ENCODE measurements at regions not wholly inside any gene's neighbourhood (a gene's known extent, or its start where the extent isn't known, plus 50 kb on each side); places are given as distances from the start of the nearest gene placed in this dataset.

DNA sequence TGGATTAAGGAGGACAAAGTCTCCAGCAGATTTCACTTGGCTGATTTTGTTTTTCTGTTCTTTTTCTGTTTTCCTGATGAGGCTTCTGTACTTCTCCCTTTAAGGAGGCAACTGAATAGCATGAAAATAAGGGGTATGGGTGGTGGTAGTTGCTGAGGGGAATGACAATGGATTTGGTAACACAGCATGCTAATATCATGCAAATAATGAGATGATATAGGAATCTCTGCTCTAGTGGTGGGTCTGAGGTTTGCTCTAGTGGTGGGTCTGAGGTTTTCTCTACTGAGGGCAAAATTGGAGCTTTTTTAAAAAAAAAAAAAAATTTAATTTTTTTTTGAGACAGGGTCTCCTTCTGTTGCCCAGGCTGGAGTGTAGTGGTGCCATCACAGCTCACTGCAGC is 139.7 kb downstream of the C9orf152 start:
- TF ChIP-seq, protein P1, sequence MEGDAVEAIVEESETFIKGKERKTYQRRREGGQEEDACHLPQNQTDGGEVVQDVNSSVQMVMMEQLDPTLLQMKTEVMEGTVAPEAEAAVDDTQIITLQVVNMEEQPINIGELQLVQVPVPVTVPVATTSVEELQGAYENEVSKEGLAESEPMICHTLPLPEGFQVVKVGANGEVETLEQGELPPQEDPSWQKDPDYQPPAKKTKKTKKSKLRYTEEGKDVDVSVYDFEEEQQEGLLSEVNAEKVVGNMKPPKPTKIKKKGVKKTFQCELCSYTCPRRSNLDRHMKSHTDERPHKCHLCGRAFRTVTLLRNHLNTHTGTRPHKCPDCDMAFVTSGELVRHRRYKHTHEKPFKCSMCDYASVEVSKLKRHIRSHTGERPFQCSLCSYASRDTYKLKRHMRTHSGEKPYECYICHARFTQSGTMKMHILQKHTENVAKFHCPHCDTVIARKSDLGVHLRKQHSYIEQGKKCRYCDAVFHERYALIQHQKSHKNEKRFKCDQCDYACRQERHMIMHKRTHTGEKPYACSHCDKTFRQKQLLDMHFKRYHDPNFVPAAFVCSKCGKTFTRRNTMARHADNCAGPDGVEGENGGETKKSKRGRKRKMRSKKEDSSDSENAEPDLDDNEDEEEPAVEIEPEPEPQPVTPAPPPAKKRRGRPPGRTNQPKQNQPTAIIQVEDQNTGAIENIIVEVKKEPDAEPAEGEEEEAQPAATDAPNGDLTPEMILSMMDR (IDR thresholded peaks at IDR 0.05; ENCODE audit: poor library complexity): no peak
- no peak for TF ChIP-seq EZH2phosphoT487 (IDR thresholded peaks at IDR 0.05; ENCODE audit: low read depth, severe bottlenecking, unreplicated experiment)

All from hepatocyte (in vitro differentiated cells).